ENCODE measurements at regions not wholly inside any gene's neighbourhood (a gene's known extent, or its start where the extent isn't known, plus 50 kb on each side); places are given as distances from the start of the nearest gene placed in this dataset.

DNA sequence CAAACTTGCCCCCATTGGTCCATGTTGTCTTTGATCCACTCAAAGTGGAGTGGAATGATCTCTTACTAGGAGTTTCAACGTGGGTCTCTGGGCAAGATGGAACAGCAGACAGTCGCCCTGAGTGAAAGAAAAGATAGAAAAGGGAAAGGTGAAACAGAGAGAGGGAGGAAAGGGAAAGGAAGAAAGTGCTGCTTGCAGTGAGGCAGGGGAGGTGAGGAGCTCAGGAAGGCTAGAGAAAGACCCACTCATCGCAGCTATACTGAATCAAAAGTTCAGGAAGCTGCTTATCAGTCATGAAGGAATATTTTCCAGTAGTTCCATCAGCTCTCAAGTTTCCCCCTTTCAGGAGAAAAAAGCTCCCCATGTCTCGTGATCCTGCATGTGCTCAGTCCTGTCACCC lies 86.9 kb downstream of the ZNF467 start:
- TF ChIP-seq CTCF (optimal IDR thresholded peaks at IDR 0.05 in 1 of 3, IDR thresholded peaks at IDR 0.05 in 1 of 3, conservative IDR thresholded peaks at IDR 0.05 in 1 of 3; ENCODE audit: extremely low read depth in 1 of 3, insufficient read depth in 2 of 3, low read length in 3 of 3), result no peak
- TF ChIP-seq EZH2 (IDR thresholded peaks at IDR 0.05; ENCODE audit: low read length), result no peak
